NCI-H2196 treated with DMSO at 0.1 percent for 48 hours (cell line): ENCODE measurements at regions not wholly inside any gene's neighbourhood (a gene's known extent, or its start where the extent isn't known, plus 50 kb on each side); places are given as distances from the start of the nearest gene placed in this dataset.
"Not testable (repeated sequence)": the region's sequence is repeated elsewhere in the genome, so short reads cannot be mapped to it uniquely, and the experiment has no call there.

Source experiments
- DNase-seq: peaks from one replicate; lab custom pipeline; 2025; ENCODE audit not compliant: unreplicated experiment; lab: John Stamatoyannopoulos, UW

DNA sequence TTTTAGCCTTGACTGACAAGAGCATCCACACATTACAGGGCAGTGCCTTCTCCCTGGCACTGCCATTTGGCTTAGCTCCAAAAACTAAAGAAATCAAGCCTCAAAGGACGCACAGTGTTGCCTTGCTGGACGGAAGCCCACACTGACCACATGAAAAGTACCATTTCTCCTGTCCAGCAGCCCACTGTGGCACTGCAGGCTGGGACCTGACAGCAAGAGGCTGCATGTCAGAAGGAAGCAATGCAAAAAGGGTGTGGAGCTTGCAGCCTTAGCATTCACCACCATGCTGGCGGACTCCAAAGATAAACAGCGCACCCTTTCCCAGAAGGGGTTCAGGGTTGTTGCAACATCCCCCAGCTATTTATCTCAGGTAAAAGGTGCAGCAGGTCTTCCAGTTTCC is 109.3 kb upstream of the BMAL1 start:
- DNase-seq = no peak

GRCh38 chr11:13169709-13170108 is 107.9 kb upstream of the BMAL1 start:
- peak; percentile 53 for DNase-seq

- DNase-seq = no peak
Measured at GRCh38 chr11:13174090-13174489, 103.5 kb upstream of the BMAL1 start.

DNA sequence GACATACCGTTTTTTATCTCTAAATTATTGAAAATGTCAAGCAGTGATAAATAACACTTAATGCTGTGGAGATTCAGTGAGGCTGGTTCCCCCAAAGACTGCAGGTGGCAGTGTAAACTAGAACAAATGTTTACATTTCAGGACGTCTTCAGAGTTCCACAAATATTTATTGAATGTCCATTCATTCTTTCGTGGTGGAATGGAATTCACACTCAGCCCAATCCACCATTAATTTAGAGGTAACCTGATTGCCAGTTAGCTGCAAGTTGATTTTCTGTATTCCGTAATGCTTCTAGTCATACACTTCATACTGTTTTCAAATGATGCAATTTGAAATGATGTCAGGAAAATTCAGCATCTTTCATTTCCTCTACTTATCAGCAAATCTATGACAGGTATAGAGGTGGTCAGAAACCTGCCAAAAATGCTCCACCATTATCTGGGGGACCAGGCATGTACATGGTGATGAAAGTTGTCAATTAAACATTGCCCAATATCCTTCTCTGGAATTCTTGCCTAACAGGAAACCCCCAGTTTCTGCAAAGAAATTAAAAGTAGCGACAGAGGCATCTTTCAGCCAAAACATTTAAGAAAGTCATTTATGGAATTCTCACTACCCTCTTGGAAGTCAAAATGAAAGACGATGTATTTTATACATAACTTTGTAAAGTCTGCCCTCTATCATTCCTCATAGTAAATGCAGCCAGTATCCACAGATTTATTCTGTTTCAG is 94.3 kb upstream of the BMAL1 start:
- peak; percentile 32 for DNase-seq

DNA sequence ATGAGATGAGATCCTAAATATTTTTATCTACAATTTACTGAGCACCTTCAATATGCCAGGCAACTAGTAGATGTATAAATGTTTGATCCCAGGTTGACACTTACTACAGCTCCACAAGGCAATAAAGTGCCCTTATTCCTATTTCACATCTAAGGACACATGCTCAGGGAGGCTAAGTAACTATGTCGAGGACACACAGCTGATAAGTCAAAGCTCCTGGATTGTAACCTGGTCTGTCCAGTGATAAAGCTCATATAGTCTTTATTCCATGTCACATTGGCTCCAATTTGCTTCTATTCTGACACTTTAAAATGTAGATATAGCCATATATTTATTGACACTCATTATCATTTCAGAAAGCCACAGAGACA is 93.8 kb upstream of the BMAL1 start:
- DNase-seq = no peak

DNA sequence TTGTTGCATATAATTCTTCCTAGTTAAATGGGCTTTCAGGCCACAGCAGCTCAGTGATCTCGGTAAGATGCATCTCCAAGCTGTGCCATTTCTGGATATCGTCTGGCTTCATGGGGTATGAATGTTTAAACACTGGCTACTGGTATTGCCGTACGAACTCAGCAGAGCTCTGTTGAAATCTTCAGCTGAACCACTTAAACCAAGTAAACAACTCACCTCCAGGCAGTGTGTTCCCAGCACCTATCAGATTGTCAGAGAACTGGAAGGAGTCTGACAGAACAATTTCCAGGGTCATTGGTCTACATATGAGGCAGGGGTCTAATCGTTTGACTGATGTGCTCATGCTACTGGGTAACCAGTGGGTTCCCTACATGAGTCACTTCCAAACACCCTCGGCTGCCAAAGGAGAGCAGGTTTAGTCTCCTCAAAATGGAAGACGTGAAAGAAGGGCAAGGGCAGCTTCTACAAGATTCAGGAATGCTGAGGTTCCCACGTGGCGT is 93.2 kb upstream of the BMAL1 start:
- DNase-seq = no peak

DNA sequence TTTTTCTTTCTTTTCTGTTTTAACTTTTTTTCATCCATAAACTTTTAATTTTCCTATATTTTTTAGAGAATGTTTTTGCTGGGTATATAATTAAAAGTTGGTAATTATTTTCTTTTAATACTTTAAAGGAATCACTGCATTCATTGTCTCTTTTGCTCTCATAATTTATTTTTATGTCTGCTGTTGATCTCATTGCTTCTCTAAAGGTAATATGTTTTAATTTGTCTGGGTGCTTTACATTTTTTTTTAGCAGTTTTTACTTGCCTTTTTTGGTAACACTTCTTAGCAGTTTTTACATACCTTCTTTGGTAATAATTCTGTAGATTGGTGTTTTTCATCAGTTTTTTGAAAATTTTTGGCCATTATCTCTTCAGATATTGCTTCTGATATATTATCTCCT is 89.4 kb upstream of the BMAL1 start:
- DNase-seq = no peak

- DNase-seq = no peak
Measured at GRCh38 chr11:13189561-13190426, 87.8 kb upstream of the BMAL1 start.

- DNase-seq = no peak
Measured at GRCh38 chr11:13193613-13194012, 84.0 kb upstream of the BMAL1 start.

- not testable (repeated sequence) for DNase-seq
Measured at GRCh38 chr11:13197374-13197773, 80.2 kb upstream of the BMAL1 start.

DNA sequence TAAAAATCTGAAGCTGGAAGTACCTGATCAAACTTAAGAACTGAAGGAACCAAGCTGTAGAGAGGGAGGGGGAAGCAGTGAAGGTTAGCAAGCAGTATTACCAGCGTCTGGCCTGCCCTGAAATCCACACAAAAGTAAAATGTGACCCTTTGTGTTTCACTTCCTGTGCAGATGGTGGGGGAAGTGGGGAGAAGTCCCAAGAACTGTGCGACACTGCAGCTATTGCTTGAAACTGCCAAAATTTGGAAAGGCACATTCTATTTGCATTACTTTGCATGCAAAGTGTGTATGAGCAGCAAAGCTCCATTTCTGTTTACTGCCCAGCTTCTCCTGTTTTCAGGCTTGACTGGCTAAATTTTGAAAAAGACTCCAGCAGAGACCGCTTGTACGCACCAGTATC is 72.1 kb upstream of the BMAL1 start:
- DNase-seq = no peak

GRCh38 chr11:13206086-13206640 is 71.4 kb upstream of the BMAL1 start:
- no peak for DNase-seq

DNA sequence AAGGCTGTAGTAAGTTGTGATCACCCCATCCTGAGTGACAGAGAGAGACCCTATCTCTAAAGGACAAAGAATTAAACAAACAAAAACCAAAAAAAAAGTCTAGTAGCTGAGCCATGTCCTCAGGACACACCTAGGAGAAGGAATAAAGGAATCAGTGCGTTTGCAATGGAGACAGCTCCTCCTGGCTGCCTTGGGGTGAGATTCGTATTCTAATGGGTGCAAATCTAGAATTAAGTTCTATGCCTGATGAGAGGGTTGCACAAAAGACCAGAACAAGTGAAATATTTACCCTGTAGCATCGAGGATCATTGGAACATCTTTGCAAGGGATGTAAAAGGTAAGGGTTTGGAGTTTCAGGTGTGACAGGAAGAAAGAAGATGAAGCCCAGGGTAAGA is 70.3 kb upstream of the BMAL1 start:
- DNase-seq = no peak

DNA sequence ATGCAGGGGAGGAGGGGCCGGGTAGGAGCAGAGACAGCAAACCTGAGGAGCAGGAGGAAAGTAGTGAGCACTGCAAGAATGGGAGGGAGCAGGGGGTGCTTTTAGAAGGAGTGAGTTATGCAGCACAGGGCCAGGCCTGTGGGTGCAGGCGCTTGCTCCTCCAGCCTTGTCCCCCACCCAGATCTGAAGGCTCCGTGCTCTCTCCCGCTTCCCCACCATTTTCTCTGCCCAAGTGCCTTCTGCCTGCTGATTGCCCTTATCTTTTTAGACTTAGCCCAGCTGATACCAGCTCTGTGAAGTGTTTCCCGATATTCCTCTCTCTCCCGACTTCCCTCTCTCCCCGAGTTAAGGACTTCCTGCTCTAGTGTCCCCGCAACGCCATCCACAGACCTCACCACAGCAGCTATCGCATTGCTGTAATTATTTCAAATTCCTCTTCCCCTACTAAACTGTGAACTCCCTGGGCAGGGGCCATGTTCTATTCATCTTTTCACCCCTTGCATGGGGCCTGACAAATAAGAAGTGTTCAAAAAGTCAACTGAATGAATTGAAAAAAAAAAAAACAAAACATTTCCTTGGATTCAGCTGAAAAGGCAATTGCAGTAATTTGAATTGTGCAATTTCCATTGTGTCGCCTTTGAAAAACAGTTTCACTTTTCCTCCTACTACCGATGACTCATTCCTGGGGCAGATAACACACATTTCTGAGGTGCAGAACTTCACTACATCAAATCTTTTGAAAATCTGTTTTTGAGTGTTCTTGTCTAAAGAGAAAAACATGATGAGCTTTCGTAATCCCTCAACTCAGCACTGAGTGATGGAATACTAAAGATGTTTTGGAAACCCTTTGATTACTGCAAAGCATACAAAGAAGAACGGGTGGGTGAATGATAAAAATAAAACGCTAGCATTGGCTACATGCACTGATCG is 69.7 kb upstream of the BMAL1 start:
- no peak for DNase-seq

DNA sequence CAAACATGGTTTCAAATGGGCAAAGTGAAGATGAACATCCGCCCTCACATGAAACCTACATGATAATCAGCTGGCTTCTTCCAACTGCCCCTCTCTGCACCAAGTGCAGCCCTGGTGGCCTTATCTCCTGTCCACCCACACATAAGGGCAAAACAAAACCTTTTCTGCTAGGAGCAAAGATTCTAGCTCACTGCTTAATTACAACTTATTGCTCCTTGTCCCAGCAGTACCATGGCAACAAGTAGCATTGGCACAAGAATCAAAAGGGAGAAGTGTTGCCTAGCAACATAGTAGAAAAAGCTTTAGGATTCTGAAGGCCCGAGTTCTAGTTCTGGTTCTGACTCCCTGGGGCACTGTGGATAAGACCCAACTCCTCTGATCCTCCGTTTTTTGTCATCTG is 68.7 kb upstream of the BMAL1 start:
- no peak for DNase-seq

GRCh38 chr11:13209379-13209778 is 68.2 kb upstream of the BMAL1 start:
- no peak for DNase-seq

DNA sequence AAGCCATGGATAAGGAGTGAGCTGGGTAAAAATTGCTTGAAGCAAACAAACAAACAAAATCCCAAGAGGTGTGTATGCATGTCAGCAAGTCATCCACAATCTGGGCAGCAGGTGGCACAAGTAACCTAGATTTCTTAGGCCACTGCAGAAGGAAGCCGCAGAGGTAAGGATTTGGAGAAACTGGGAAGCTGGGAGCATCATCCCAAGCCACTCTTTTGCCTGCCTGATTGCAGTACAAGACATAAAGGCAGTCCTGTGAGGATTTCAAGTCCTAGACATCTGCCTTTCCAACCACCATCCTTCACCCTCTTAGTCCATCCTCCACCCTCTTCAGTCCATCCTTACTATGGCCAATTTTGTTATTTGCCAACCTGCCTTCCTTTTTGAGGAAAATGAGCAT is 67.2 kb upstream of the BMAL1 start:
- peak; percentile 62 for DNase-seq

GRCh38 chr11:13214276-13214675 is 63.3 kb upstream of the BMAL1 start:
- no peak for DNase-seq

DNA sequence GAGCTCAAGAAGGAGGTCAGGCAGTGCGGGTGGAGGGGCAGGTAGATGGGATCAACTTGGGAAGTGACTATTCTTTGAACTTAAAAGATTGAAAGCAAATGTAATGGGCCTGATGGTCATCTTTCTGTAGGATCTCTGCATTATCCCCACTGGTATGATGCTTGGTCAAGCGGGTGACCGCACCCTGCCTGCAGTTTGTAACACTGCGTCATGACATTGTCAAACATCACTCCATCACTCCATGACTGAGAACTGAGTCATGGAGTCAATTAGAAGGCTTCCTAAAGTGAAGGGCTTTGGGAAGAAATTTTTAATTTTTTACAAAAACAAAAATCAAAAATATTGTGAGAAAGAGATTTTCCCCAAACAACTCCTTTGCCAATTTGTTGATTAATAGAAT is 62.4 kb upstream of the BMAL1 start:
- no peak for DNase-seq

DNA sequence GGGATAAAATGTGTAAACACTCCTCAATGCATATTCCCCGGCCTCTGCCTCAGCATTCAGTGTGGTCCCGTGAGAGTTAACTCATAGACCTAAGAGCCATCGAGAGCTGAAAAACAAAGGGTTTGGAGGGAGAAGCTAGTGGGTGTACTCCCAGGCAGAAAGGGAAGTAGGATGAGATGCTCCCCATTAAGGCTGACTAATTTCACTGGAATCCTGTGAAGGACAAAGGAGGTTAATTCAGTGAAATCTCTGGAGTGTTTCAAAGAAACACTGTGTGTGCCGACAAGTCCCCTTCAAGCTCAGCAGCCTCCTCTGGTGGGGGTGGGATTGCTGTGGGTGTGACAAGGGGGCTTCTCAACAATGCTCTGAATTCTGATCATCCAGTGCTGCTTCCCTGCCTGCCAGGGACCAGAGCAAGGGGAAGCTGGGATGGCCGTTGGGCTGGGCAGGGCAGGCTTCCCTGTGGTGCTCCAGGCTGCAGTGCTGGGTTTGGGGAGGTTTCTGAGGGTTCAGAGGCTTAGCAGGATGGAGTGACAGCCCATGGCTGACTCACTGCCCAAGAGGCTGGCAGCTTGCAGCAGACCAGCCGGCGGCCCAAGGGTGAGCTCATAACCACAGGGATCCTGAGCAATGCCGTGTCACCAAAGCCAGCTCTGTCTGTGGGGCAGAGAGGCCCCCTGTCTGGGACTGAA is 61.4 kb upstream of the BMAL1 start:
- no peak for DNase-seq
